ENCODE measurements at regions not wholly inside any gene's neighbourhood (a gene's known extent, or its start where the extent isn't known, plus 50 kb on each side); places are given as distances from the start of the nearest gene placed in this dataset.

DNA sequence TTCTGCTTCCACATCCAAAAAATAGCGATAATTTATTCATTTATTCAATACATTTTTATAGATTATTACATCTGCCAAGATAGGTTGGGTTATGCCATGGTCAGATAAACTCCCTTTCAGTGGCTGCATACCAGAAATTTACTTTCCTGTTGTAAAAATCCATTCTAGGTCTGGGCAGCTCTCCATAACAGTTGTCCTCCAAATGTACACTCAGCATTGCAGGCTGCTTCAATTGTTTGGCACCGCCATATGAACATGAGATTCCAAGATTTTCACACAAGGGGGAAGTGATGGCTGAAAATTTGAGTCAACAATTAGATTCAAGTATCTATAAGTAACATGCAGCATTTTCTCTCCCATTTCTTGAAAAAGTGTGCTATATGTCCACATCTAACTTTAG lies 568.7 kb downstream of the ETV1 start:
- no peak overlapping the region for H3K27ac ChIP-seq (replicated peaks)
- TF ChIP-seq, protein P1, sequence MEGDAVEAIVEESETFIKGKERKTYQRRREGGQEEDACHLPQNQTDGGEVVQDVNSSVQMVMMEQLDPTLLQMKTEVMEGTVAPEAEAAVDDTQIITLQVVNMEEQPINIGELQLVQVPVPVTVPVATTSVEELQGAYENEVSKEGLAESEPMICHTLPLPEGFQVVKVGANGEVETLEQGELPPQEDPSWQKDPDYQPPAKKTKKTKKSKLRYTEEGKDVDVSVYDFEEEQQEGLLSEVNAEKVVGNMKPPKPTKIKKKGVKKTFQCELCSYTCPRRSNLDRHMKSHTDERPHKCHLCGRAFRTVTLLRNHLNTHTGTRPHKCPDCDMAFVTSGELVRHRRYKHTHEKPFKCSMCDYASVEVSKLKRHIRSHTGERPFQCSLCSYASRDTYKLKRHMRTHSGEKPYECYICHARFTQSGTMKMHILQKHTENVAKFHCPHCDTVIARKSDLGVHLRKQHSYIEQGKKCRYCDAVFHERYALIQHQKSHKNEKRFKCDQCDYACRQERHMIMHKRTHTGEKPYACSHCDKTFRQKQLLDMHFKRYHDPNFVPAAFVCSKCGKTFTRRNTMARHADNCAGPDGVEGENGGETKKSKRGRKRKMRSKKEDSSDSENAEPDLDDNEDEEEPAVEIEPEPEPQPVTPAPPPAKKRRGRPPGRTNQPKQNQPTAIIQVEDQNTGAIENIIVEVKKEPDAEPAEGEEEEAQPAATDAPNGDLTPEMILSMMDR (IDR thresholded peaks at IDR 0.05; ENCODE audit: insufficient read depth, low read length): no peak
- TF ChIP-seq GABPA (IDR thresholded peaks at IDR 0.05; ENCODE audit: low read depth): no peak
- TF ChIP-seq, protein P2, sequence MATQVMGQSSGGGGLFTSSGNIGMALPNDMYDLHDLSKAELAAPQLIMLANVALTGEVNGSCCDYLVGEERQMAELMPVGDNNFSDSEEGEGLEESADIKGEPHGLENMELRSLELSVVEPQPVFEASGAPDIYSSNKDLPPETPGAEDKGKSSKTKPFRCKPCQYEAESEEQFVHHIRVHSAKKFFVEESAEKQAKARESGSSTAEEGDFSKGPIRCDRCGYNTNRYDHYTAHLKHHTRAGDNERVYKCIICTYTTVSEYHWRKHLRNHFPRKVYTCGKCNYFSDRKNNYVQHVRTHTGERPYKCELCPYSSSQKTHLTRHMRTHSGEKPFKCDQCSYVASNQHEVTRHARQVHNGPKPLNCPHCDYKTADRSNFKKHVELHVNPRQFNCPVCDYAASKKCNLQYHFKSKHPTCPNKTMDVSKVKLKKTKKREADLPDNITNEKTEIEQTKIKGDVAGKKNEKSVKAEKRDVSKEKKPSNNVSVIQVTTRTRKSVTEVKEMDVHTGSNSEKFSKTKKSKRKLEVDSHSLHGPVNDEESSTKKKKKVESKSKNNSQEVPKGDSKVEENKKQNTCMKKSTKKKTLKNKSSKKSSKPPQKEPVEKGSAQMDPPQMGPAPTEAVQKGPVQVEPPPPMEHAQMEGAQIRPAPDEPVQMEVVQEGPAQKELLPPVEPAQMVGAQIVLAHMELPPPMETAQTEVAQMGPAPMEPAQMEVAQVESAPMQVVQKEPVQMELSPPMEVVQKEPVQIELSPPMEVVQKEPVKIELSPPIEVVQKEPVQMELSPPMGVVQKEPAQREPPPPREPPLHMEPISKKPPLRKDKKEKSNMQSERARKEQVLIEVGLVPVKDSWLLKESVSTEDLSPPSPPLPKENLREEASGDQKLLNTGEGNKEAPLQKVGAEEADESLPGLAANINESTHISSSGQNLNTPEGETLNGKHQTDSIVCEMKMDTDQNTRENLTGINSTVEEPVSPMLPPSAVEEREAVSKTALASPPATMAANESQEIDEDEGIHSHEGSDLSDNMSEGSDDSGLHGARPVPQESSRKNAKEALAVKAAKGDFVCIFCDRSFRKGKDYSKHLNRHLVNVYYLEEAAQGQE (IDR thresholded peaks at IDR 0.05; ENCODE audit: insufficient replicate concordance, low read depth): no peak
- H3K4me3 ChIP-seq (replicated peaks; ENCODE audit: insufficient read depth, low read length): no peak overlapping the region
- no peak for DNase-seq (ENCODE audit: low read depth in 1 of 2, low spot score in 1 of 2)
- H3K27me3 ChIP-seq (ENCODE audit: insufficient read depth, poor library complexity, severe bottlenecking): no peaks in the 10 kb centered on the region

DNA sequence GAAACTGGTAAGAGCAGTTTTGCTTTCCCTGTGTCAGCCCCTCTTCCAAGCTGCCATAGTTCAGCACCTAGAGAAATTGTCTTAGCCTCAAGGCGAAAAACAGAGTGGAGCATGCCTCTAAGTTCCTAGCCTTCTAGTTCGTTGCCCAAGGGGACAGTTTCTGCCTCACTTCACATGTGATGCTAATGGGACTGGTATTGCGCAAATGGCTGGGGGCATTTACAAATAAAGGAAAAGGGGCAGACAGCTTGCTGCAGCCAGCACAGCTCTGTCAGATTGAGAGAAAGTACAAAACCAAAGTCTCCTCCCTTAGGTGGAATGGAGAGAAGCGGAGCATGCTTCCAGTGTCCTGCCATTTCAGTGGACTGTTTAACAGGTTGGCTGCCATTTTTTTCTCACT lies 567.7 kb downstream of the ETV1 start:
- H3K27me3 ChIP-seq (ENCODE audit: insufficient read depth, poor library complexity, severe bottlenecking): no peaks in the 10 kb centered on the region
- TF ChIP-seq, protein P1 (IDR thresholded peaks at IDR 0.05; ENCODE audit: insufficient read depth, low read length): no peak
- TF ChIP-seq GABPA (IDR thresholded peaks at IDR 0.05; ENCODE audit: low read depth) (no peak), SPI1 (IDR thresholded peaks at IDR 0.05; ENCODE audit: borderline replicate concordance, low read depth) (no peak), POLR2AphosphoS5 (IDR thresholded peaks at IDR 0.05; ENCODE audit: low read depth) (no peak)
- TF ChIP-seq, protein P2 (IDR thresholded peaks at IDR 0.05; ENCODE audit: insufficient replicate concordance, low read depth): no peak
- H3K4me3 ChIP-seq (replicated peaks; ENCODE audit: insufficient read depth, low read length): no peak overlapping the region
- no peak overlapping the region for H3K27ac ChIP-seq (replicated peaks)
- DNase-seq (ENCODE audit: low read depth in 1 of 2, low spot score in 1 of 2): no peak

DNA sequence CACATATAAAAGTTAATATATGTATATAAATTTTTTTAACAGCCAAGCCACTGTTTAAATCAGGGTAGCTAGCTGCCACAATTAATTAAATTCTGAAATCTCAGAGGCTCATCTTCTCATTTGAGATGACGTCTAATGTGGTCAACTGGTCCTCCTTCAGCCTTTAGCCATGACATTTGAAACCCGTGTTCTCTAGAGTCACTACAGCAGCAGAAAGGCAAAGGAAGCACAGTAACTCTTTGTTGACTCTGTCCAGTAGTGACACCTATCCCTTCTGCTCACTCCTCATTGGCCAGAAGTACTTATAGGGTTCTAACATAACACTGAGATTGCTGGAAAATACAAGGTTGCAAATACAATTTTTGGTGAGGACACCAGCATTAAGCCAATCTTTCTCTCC lies 555.5 kb downstream of the ETV1 start:
- H3K27me3 ChIP-seq (ENCODE audit: insufficient read depth, poor library complexity, severe bottlenecking): no peaks in the 10 kb centered on the region
- no peak for DNase-seq (ENCODE audit: low read depth in 1 of 2, low spot score in 1 of 2)
- no peak for TF ChIP-seq GABPA (IDR thresholded peaks at IDR 0.05; ENCODE audit: low read depth)
- TF ChIP-seq, protein P1 (IDR thresholded peaks at IDR 0.05; ENCODE audit: insufficient read depth, low read length): no peak
- no peak for TF ChIP-seq POLR2AphosphoS5 (IDR thresholded peaks at IDR 0.05; ENCODE audit: low read depth)
- TF ChIP-seq, protein P2 (IDR thresholded peaks at IDR 0.05; ENCODE audit: insufficient replicate concordance, low read depth): no peak
- TF ChIP-seq SPI1 (IDR thresholded peaks at IDR 0.05; ENCODE audit: borderline replicate concordance, low read depth): no peak

More for the DNA sequence above, 555.5 kb downstream of the ETV1 start:
- Histone ChIP-seq H3K27ac (replicated peaks) (no peak overlapping the region), H3K4me3 (replicated peaks; ENCODE audit: insufficient read depth, low read length) (no peak overlapping the region)
